ENCODE measurements at regions not wholly inside any gene's neighbourhood (a gene's known extent, or its start where the extent isn't known, plus 50 kb on each side); places are given as distances from the start of the nearest gene placed in this dataset.
"Not testable (repeated sequence)": the region's sequence is repeated elsewhere in the genome, so short reads cannot be mapped to it uniquely, and the experiment has no call there.

DNA sequence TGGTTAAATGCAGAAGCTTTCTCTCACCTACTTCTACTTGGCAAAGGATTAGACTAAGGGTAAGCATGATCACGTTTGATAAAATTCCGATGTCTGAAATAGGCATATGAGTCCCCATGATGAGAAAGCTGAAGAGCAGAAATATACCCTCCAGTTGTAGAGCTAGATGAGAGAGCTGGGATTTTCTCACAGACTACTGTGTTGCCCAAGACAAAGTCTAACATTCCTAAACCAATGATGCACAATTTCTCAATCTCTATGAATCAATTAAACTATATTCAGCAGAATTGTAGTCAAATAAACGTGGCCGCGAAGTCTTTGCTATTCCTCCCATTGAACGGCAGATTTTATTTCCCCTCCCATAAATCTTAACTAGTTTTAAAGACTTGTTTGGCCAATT, 699.2 kb downstream of the KCNT2 start:
- no peak for DNase-seq

DNA sequence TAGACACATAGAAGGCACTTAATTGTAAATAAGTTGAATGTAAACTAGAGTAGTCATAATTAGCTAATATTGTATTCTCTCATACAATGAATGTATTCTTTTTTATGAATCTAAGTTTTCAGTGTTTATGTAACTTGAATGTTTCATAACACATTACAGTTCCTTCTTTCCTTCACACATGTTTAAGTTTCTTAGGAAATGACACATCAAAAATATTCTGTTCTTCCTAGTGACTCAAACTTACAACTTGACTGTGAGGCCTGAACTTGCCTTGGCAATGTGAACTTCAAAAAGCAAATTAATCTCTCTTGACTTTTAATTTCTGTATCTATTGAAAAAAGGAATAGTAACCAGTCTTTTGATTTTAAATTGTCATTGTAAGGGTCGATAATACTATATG, 700.1 kb downstream of the KCNT2 start:
- DNase-seq: no peak

DNA sequence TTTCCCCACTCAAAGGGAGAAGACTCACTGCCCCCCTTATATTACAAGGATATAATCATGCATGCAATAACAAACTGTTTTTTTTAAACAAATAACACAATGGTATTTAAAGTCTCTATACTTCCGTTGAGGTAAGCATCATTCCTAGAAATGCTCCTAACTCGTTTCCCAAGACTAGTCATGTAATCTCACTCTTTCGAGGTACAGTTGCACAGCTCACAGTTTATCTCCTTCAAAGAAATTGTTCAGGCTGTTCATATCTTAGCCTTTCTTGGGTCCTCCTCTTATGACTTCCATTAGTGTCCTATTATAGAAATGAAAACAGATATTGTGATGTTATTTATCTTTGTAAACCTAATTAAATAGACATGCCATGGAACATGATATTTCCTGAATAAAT, 705.0 kb downstream of the KCNT2 start:
- no peak for DNase-seq

DNA sequence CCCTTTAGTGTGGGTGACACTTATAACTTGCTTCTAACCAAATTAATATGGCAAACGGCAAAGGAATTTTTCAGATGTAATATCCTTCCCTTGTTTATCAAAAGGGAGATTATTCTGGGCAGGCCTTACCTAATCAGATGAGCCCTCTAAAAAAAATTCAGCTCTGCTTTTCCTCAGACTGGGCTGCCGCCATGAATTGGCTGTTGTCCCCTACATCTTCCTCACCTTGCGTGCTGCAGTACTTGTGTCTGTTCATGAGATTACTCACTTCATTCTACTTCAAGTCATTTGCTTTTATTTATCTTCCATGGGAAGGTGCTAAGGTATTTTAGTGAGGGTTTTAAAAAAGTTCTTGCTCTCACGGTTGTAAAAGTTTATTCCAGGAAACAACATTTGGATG, 705.5 kb downstream of the KCNT2 start:
- DNase-seq: no peak

DNA sequence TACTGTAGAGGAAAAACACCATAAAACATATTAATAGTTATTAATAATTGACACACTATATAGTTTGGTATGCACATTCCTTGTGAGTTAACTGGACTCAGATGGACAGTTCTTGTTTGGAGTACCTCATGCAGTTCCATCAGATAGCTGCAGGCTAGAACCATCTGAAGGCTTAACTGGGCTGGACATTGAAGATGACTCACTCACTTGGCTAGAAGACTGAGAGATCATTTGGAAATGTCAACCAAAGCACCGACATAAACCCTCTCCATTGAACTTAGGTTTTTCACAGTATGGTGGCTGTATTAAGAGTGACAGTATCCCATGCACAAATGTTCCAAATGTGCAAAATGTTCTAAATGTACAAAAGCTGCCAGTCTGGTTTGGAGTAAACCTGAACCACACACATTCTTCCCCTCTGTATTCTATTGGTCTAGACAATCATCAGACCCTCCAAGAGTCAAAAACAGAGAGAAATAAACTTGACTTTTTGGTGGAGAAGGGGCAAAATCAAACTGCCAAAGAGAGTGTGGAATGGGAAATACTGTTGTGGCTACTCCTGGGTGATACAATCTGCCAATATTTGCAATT, 708.4 kb downstream of the KCNT2 start:
- DNase-seq: no peak

DNA sequence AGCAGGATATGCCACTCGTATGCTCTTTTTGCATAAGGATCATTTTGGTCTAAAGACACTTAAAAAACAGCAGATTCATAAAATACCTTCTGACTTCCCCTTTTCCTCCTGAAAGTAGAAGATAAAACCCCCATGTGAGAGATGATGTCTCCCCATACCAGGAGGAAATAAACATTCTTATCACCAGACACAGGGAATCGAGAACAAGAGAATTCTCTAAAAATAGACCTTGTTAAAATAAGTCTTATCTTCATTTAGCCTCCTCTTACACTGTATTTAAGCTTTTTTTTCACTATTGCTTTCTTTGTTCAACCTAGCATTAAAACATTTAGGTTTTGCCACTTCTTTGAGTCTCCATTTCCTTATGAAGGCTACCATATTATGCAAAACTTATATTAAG, 709.3 kb downstream of the KCNT2 start:
- no peak for DNase-seq

DNA sequence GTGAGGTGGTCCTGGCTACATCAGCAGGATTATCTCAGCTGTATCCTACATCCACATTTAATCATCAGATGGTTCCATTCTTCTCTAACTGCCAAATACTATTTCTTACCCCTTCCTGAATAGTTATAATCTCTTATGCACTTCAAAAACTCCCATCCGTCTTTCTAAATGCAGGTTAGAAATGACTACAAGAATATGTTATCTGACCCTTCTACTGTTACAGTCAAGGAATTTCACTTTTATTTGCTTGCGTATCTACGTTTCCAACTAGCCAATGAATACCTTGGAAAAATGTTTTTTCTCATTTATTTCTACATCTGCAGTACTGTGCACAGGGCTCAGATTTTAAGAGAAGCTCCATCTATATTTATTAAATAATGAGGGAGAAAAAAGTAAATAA, 709.9 kb downstream of the KCNT2 start:
- no peak for DNase-seq

DNA sequence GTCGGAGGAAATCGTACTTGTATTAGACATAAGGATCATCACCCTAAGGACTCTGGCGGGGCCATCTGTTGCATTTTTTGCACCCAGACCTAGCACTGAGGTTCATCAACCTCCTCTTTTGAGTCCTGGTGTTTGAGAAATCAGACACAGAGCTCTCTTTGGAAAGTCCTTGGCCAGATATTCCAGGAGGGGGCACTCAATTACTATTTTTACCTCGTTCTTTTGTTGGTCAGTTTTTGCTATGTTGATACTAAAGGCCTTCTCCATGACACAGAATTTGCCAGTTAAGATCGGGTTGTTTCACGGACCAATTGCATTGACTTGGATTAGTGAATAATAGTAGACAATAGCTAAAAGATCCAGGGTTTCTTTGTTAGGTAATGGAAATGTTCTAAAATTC, 711.2 kb downstream of the KCNT2 start:
- no peak for DNase-seq

DNA sequence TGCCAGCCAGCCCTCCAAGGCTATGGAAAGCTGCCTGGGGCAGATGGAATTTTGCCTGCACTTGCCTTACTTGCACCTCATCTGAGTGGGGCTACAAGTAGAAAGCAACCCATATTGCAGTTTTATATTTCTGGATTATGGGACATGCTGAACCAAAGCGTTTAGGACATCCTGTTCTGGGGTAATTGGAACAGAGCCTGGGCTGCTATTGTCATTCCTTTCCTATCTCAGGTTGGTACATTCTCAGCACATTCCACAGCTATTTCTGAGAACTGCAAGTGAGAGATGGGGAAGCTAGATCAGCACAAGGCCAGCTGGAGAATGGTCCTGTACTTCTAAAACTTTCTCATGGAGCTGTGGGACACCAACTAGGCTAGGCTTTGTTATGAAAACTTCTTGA, 713.8 kb downstream of the KCNT2 start:
- no peak for DNase-seq

DNA sequence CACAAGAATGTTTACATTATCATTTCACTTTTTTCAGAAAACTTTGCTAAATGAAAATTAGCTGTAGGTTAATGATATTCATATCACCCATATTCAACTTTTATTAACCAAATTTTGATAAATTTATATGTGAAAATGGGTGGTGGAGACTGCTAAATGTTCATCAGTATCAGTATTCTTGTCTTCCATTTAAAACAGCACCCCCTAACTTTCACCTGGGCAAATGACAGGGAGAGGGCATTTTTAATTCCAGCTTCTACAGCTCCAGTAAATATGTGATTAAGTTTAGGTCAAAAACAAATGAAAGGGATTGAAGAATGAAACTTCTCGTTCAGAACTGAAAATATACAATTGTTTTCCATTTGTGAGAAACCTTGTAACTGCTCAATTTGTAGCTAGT, 722.2 kb downstream of the KCNT2 start:
- DNase-seq: no peak

DNA sequence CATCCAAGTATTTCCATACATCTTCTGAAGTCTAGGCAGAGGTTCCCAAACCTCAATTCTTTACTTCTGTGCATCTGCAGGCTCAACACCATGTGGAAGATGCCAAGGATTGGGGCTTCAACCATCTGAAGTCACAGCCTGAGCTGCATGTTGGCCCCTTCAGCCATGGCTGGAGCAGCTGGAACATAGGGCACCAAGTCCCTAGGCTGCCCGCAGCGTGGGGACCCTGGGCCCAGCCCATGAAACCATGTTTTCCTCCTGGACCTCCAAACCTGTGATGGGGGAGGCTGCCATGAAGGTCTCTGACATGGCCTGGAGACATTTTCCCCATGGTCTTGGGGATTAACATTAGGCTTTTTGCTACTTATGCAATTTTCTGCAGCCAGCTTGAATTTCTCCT, 729.8 kb downstream of the KCNT2 start:
- no peak for DNase-seq

DNA sequence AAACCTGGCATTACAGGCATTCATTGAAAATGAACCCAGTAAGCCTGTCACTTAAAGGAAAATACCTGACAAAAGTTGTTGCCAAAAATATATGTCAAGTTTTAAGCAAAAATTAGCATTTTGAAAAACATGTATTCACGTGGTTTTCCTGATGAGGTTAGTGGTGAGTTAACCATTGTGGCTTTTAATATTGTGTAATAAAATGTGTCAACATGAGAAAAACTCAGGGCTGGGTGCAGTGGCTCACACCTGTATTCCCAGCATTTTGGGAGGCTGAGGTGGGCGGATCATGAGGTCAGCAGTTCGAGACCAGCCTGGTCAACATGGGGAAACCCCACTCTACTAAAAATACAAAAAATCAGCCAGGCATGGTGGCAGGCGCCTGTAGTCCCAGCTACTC, 731.4 kb downstream of the KCNT2 start:
- no peak for DNase-seq

DNA sequence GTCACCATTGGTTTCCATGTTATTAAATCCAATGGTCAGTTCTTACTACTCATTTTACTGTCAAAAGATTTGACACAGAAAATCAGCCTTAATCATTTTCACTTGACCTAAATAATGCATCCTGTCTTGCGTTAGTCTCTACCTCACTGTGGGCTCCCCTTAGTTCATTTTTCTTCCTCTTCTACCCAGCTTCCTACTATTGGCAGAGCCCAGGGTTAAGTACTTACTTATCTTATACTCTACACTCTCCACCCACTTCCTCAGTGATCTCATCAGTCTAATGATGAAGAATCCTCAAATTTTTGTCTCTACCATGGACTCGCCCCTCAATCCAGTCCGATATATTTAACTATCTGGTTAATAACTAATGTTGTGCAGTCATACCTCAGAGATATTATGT, 735.9 kb downstream of the KCNT2 start:
- DNase-seq: no peak

DNA sequence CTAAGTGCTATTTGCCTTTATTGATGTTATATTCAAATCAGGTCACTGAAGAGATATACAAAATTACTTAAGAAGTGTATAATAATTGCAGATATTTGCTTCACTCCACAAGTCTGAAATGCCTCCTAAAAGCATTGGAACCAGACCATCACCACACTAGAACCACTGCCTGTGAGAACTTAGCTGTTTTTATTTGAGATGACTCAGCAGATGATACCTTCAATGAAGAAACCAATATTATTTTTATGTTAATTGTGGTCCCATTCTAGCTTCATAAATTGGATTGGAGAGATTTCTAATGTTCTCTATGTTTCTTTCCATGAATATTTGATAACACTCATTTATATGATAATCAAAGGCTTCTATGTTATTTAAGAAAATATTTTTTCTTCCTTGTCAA, 740.6 kb downstream of the KCNT2 start:
- DNase-seq: no peak

DNA sequence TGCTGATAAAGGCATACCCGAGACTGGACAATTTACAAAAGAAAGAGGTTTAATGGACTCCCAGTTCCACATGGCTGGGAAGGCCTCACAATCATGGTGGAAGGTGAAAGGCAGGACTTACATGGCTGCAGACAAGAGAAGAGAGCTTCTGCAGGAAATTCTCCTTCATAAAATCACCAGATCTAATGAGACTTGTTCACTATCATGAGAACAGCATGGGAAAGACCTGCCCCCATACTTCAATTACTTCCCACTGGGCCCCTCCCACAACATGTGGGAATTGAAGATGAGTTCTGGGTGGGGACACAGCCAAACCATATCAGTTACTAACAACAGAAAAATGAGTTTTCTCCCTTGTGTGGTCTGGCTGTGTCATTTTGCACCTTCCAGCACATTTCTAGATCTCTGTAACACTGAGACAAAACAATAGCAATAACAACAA, 741.4 kb downstream of the KCNT2 start:
- DNase-seq: no peak

DNA sequence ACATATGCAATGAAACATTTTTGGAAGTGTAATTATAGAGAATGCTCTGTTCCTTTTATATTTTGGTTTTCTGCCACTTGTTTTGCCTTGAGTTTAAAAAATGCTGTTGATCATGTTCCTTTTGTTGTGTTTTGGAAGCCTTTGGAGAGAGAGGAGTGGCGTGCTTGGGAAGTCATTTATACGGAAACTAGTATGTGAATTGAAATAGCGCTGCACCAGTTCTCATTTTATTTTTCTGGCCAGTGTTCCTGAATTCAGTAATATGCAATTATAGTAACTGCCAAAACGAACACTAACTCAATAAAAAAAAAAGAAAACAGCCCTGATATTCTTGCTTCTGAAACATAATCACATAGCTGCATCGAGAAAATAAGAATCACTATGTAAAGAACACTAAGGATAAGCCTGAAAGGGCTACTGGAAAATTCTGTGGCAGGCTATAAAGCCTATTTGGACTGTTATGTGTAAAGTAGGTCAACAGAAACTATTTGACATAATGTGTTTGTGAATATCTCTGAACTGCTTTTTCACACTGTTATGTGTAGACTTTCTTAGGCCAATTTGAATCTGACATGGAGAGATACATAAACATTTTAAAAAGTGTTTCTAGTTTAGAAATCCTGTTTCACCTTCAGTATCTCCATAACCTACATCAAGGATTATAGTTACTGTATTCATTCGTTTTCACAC, 742.0 kb downstream of the KCNT2 start:
- DNase-seq: no peak

DNA sequence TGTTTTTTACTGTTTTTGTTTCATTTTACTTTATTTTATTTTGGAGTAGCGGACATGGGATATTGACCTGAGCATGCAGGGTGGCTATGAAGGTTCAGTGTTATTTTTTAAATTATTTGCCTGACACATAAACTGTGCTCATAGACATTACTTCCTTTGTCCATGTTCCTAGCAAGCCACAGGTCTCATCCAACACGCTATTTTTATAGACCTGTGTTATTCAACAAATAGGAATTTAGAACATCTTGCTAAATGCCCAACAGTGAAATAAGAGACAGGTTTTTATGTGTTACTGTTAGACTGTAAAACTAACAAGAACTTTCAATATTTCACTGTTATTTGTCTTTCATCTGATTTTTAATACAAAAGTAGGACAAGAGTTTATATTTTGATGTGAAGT, 756.4 kb downstream of the KCNT2 start:
- no peak for DNase-seq

DNA sequence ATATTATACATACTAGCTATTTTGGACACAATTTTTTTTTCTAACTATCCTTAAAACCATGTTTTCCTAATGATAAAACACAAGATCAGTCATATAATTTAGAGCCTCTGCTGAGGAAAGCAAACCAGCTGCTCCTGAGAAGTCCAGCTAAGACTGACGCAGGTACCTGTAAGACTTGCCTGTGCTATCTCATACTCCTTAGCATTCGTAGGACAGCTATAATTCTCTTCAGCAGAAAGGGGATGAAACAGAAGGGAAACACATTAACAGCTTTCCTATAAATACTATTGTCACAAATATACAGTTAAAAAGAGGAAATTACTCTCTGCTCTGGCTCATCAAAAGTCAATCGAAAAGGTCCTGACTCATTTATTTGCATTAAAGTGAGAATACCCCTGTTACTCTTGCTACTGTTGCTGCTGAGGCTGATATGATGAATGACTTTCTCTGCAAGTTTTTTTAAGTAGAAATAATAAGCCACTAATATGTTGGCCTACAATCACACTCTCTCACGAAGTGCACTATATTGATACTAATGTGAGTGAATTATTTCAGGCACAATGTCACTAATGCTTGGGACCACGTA, 757.1 kb downstream of the KCNT2 start:
- no peak for DNase-seq

DNA sequence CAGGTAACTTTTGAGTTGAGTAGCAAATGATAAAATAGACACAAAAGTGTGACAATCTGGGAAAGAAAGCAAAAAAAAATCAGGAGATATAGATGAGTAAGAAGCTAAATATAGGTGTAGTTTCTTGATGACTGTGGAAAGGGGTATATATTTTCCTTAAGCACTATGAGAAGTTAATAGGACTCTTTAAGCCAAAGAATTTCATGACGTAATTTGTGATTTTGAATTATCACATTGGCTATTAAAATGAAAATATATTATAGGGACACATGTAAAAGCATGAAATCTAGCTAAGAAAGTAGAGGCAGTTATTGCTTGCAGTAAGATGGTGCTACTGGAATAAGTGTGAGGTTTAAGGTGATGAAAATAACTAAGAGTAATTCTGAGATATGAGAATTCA, 759.1 kb downstream of the KCNT2 start:
- no peak for DNase-seq

DNA sequence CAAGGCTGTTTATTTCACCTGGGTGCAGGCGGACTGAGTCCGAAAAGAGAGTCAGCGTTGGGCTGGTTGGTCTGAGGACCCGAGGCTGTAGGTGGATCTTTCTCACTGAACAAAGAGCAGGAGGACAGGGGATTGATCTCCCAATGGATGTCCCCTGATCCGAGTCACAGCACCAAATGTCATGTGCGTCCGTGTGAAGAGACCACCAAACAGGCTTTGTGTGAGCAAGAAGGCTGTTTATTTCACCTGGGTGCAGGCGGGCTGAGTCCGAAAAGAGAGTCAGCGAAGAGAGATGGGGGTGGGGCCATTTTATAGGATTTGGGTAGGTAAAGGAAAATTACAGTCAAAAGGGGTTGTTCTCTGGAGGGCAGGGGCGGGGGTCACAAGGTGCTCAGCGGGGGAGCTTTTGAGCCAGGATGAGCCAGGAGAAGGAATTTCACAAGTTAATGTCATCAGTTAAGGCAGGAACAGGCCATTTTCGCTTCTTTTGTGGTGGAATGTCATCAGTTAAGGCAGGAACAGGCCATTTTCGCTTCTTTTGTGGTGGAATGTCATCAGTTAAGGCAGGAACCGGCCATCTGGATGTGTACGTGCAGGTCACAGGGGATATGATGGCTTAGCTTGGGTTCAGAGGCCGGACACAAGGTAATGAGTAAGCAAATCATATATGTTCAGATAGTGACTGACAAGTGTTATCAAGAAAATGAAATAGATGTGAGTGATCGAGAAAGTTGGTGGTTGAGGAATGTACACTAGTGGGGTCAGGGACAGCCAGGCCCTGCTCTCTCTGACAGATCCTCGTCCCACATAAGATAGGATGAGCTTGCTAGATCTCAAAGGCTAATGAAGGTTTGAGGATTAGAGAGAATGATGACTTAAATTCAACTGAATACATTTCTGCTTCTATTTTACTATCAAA, 760.0 kb downstream of the KCNT2 start:
- not testable (repeated sequence) for DNase-seq

DNA sequence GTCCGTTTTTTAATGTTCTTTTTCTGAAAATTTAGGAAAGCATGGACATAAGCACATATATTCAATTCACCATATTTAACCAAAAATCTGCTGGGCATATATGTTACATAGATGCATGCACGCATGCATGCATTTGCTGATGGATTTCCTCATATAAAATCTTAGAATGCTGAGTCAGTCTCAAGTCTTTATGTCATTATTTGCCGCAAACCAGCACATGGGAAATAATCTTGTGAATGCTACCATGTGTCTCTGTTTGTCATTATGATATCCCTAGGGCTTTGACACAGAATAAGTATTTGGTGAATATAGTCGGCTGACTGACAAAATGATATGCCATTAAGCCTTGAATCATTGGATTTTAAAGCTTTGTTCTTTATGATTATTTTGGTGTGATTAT, 776.5 kb downstream of the KCNT2 start:
- no peak for DNase-seq

DNA sequence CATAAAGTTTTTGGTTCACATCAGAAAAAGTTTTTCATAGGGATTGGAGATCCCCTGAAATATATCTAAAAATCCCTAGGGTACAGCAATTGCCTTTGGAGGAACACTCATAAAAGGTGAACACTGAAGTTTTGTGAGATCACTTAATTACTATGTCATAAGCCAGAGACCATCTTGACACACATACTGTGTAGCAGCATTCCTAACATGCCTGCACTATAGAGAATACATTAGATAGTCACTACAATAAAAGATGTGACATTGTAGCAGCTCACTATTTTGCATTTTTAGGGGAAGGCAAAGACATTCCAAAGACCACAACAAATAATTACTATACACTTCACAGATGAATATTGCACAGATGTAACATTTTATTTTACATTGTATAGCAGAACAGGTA, 779.9 kb downstream of the KCNT2 start:
- no peak for DNase-seq

DNA sequence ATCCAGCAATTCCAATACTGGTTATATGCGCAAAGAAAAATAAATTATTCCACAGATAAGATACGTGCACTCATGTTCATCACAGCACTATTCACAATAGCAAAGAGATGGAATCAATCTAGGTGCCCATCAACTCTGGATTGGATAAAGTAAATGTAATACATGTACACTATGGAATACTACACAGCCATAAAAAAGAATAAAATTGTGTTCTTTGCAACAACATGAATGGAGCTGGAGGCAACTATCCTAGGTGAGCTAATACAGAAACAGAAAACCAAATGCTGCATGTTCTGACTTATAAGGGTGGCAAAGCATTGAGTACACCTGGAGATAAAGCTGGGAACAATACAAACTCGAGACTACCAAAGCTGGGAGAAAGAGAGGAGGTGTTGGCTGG, 787.3 kb downstream of the KCNT2 start:
- no peak for DNase-seq

DNA sequence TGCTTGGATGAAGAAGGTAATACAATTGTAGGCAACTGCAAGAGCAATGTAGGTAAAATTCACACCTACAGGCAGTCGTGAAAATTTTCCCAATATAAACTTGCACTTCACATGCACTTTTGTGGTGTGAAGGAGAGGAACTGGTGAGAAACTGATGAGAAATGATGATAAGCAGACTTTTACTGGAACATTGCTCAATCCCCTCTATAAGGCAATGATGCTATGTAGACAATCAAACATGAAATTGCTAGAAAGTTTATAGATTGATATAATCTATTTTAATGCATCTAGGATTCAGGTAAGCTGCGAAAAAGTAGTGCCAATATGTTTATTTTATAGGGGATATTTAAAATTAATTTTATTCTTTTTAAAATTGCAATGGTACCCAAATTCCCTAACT, 802.2 kb downstream of the KCNT2 start:
- DNase-seq: no peak
